Gastrocnemius medialis (tissue), 4 donors: ENCODE measurements at regions not wholly inside any gene's neighbourhood (a gene's known extent, or its start where the extent isn't known, plus 50 kb on each side); places are given as distances from the start of the nearest gene placed in this dataset.

Experiments
- POLR2A ChIP-seq, 2 donors: fragments of 450-650 bp; IDR thresholded peaks; one replicate each; pipeline ENCODE4 v1.6.1; 2017; ENCODE audit warnings: antibody characterized with exemption in 2 of 2, mild to moderate bottlenecking in 2 of 2, moderate library complexity in 2 of 2
- TF ChIP-seq, protein P1 (sequence below), 5 experiments: fragments of 450-650 bp in 3 of 5; fragments of 200-600 bp in 2 of 5; sonication (generic) in 2 of 5; IDR thresholded peaks in 4 of 5; conservative IDR thresholded peaks in 1 of 5; 1 replicate in 4 of 5; 2 replicates in 1 of 5; pipeline ENCODE4 v1.5.1; 2016 to 2019; ENCODE audit warnings: antibody characterized with exemption in 5 of 5, mild to moderate bottlenecking in 3 of 5, moderate library complexity in 3 of 5

DNA sequence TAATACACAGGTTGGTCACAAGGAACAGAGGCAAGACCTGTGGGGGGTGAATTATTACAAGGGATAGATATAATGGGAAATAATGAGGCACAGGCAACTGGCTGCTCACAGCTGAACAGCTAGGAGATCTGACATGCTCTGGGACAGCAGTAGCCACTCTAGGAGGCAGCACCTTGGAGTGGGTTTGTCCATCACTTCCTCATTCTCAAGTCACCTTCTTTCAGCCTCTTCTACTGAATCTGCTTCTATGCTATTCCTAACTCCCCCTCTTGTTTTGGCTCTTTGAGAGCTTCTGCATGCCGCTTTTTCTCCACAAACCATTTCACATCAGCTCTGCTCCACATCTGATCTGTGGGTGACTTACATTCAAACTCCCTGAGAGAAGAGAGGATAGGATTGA lies 345.5 kb upstream of the MAP3K7 start:
- TF ChIP-seq, protein P1, sequence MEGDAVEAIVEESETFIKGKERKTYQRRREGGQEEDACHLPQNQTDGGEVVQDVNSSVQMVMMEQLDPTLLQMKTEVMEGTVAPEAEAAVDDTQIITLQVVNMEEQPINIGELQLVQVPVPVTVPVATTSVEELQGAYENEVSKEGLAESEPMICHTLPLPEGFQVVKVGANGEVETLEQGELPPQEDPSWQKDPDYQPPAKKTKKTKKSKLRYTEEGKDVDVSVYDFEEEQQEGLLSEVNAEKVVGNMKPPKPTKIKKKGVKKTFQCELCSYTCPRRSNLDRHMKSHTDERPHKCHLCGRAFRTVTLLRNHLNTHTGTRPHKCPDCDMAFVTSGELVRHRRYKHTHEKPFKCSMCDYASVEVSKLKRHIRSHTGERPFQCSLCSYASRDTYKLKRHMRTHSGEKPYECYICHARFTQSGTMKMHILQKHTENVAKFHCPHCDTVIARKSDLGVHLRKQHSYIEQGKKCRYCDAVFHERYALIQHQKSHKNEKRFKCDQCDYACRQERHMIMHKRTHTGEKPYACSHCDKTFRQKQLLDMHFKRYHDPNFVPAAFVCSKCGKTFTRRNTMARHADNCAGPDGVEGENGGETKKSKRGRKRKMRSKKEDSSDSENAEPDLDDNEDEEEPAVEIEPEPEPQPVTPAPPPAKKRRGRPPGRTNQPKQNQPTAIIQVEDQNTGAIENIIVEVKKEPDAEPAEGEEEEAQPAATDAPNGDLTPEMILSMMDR (IDR thresholded peaks at IDR 0.05 in 4 of 5, conservative IDR thresholded peaks at IDR 0.05 in 1 of 5), result no peak
- no peak for TF ChIP-seq POLR2A (IDR thresholded peaks at IDR 0.05)
